H1 (cell line): ENCODE measurements at regions not wholly inside any gene's neighbourhood (a gene's known extent, or its start where the extent isn't known, plus 50 kb on each side); places are given as distances from the start of the nearest gene placed in this dataset.

Experiments
- CTCF ChIA-PET: fragments of 300-600 bp; sonication (Branson Sonifier 250); formaldehyde crosslinking; loops from one replicate; lab custom pipeline; 2021; ENCODE audit not compliant: partially characterized antibody; lab: Charles Lee
- POLR2A ChIA-PET: fragments of 300-600 bp; sonication (Branson Sonifier 250); formaldehyde crosslinking; loops from one replicate; lab custom pipeline; 2021; ENCODE audit warnings: inconsistent platforms; ENCODE audit not compliant: partially characterized antibody; lab: Charles Lee
- DNase-seq, 2 experiments: peaks; one replicate each; pipeline versions ENCODE4 v3.0.0 to v3.0.0-alpha.2; 2010 to 2022; ENCODE audit warnings: low spot score in 2 of 2, low read depth in 1 of 2, mixed read lengths in 1 of 2
- FAIRE-seq: peaks from 2 replicates; lab custom pipeline; 2011; peaks lifted over from hg19 to GRCh38; lab: Jason Lieb, UNC
- H2AFZ ChIP-seq: 2 replicates; pipeline ENCODE4 v1.8.1; 2012; ENCODE audit warnings: low read length, inconsistent platforms
- H2AK5ac ChIP-seq: 2 replicates; pipeline ENCODE4 v1.6.1; 2013; ENCODE audit warnings: low read depth, low read length
- H2BK120ac ChIP-seq: replicated peaks from 2 replicates; pipeline ENCODE3; 2013; ENCODE audit warnings: low read depth, low read length, inconsistent platforms
- H2BK12ac ChIP-seq: 2 replicates; pipeline ENCODE4 v1.6.1; 2013; ENCODE audit warnings: low read depth, low read length
- H2BK15ac ChIP-seq: 2 replicates; pipeline ENCODE4 v1.6.1; 2013; ENCODE audit warnings: low read length
- H2BK20ac ChIP-seq: 2 replicates; pipeline ENCODE4 v1.6.1; 2013; ENCODE audit warnings: low read length
- H2BK5ac ChIP-seq: 2 replicates; pipeline ENCODE4 v1.6.1; 2013; ENCODE audit warnings: low read depth, low read length
- H3K14ac ChIP-seq: 2 replicates; pipeline ENCODE4 v1.6.1; 2013; ENCODE audit warnings: inconsistent platforms; ENCODE audit not compliant: insufficient read length
- H3K18ac ChIP-seq: 2 replicates; pipeline ENCODE4 v1.6.1; 2013; ENCODE audit warnings: low read length; ENCODE audit errors: extremely low read depth
- H3K23ac ChIP-seq: 2 replicates; pipeline ENCODE4 v1.6.1; 2013; ENCODE audit warnings: inconsistent platforms; ENCODE audit not compliant: insufficient read length
- H3K23me2 ChIP-seq: 2 replicates; pipeline ENCODE4 v1.6.1; 2013; ENCODE audit warnings: low read depth, low read length
- H3K27ac ChIP-seq: 2 replicates; pipeline ENCODE4 v1.6.1; 2011; ENCODE audit warnings: low read depth, low read length, inconsistent platforms
- H3K27me3 ChIP-seq, 4 experiments: replicated peaks in 1 of 4; 1 replicate in 1 of 4; 2 replicates in 3 of 4; pipeline versions ENCODE4 v1.6.1 to v1.8.1; 2011 to 2013; ENCODE audit warnings: low read length in 3 of 4, mild to moderate bottlenecking in 3 of 4, inconsistent platforms in 2 of 4, mixed read lengths in 2 of 4, moderate library complexity in 1 of 4; ENCODE audit not compliant: control insufficient read depth in 3 of 4, insufficient read depth in 3 of 4; ENCODE audit errors: extremely low read depth in 1 of 4
- H3K36me3 ChIP-seq, 4 experiments: 2 replicates each; pipeline versions ENCODE4 v1.6.1 to v1.8.1; 2011 to 2013; ENCODE audit warnings: mild to moderate bottlenecking in 4 of 4, low read length in 3 of 4, moderate library complexity in 2 of 4, control low read depth in 1 of 4, inconsistent platforms in 1 of 4; ENCODE audit not compliant: insufficient read depth in 4 of 4, control insufficient read depth in 2 of 4
- H3K4ac ChIP-seq: replicated peaks from 2 replicates; pipeline ENCODE3; 2013; ENCODE audit warnings: low read length, low read depth, mixed read lengths, inconsistent platforms; ENCODE audit not compliant: insufficient read length
- H3K4me1 ChIP-seq, 4 experiments: replicated peaks in 1 of 4; 1 replicate in 1 of 4; 2 replicates in 3 of 4; pipeline versions ENCODE4 v1.6.1 to v1.8.1; 2011 to 2013; ENCODE audit warnings: low read length in 3 of 4, inconsistent platforms in 2 of 4, mixed read lengths in 1 of 4; ENCODE audit not compliant: insufficient read depth in 4 of 4, control insufficient read depth in 3 of 4
- H3K4me2 ChIP-seq, 2 experiments: 2 replicates each; pipeline versions ENCODE4 v1.6.1 to v1.8.1; 2011 to 2013; ENCODE audit warnings: low read depth in 2 of 2, low read length in 2 of 2, control low read depth in 1 of 2, inconsistent platforms in 1 of 2, mild to moderate bottlenecking in 1 of 2; ENCODE audit not compliant: insufficient read depth in 1 of 2
- H3K4me3 ChIP-seq, 4 experiments: fragments of 200-600, 300-600 bp in 1 of 4; sonication (generic), shearing (Covaris generic), sonication (Bioruptor Twin) in 1 of 4; 2 replicates each; pipeline versions ENCODE4 v1.5.1 to v1.8.1; 2011 to 2016; ENCODE audit warnings: low read length in 4 of 4, low read depth in 3 of 4, control low read depth in 2 of 4, inconsistent platforms in 2 of 4, mild to moderate bottlenecking in 2 of 4, mixed read lengths in 1 of 4, moderate library complexity in 1 of 4; ENCODE audit not compliant: insufficient read depth in 2 of 4; ENCODE audit errors: extremely low read depth in 1 of 4
- H3K56ac ChIP-seq: replicated peaks from 2 replicates; pipeline ENCODE3; 2013; ENCODE audit warnings: low read depth, mild to moderate bottlenecking, mixed read lengths, low read length, inconsistent platforms; ENCODE audit not compliant: insufficient read length
- H3K79me1 ChIP-seq: 2 replicates; pipeline ENCODE4 v1.6.1; 2013; ENCODE audit warnings: low read depth, low read length, control low read depth
- H3K79me2 ChIP-seq, 2 experiments: 2 replicates each; pipeline versions ENCODE4 v1.6.1 to v1.8.1; 2012 to 2013; ENCODE audit warnings: low read length in 2 of 2, mild to moderate bottlenecking in 2 of 2, inconsistent platforms in 1 of 2; ENCODE audit not compliant: insufficient read depth in 2 of 2, control insufficient read depth in 1 of 2
- H3K9ac ChIP-seq, 4 experiments: replicated peaks in 1 of 4; 1 replicate in 1 of 4; 2 replicates in 3 of 4; pipeline versions ENCODE4 v1.6.1 to v1.8.1; 2011 to 2013; ENCODE audit warnings: low read depth in 3 of 4, low read length in 3 of 4, control low read depth in 2 of 4, mild to moderate bottlenecking in 2 of 4, moderate library complexity in 2 of 4, inconsistent platforms in 1 of 4; ENCODE audit errors: extremely low read depth in 1 of 4
- H3K9me3 ChIP-seq, 2 experiments: 2 replicates each; pipeline versions ENCODE4 v1.6.1 to v1.8.1; 2012 to 2013; ENCODE audit warnings: mild to moderate bottlenecking in 2 of 2, moderate library complexity in 2 of 2, control low read depth in 1 of 2, inconsistent platforms in 1 of 2, low read depth in 1 of 2, low read length in 1 of 2, mixed read lengths in 1 of 2; ENCODE audit not compliant: insufficient read depth in 2 of 2
- H4K20me1 ChIP-seq, 2 experiments: replicated peaks in 1 of 2; 2 replicates each; pipeline versions ENCODE3 to v1.8.1; 2011 to 2013; ENCODE audit warnings: inconsistent platforms in 2 of 2, low read length in 2 of 2, mild to moderate bottlenecking in 1 of 2; ENCODE audit not compliant: insufficient read depth in 2 of 2, control insufficient read depth in 1 of 2
- H4K5ac ChIP-seq: 2 replicates; pipeline ENCODE4 v1.6.1; 2013; ENCODE audit warnings: low read length, low read depth, mixed read lengths, inconsistent platforms; ENCODE audit not compliant: insufficient read length
- H4K8ac ChIP-seq: 2 replicates; pipeline ENCODE4 v1.8.0; 2013; ENCODE audit warnings: mild to moderate bottlenecking, moderate library complexity, low read length, inconsistent platforms; ENCODE audit not compliant: insufficient read depth; ENCODE audit errors: extremely low read depth
- H4K91ac ChIP-seq: replicated peaks from 2 replicates; pipeline ENCODE3; 2013; ENCODE audit warnings: low read length, mixed read lengths, inconsistent platforms; ENCODE audit not compliant: insufficient read length
- KDM4A ChIP-seq: IDR thresholded peaks from one replicate; pipeline ENCODE4 v1.7.1; 2012; ENCODE audit warnings: low read depth, mild to moderate bottlenecking, moderate library complexity, low read length, inconsistent platforms; ENCODE audit not compliant: severe bottlenecking
- RAD21 ChIP-seq, 2 experiments: IDR thresholded peaks in 1 of 2; conservative IDR thresholded peaks in 1 of 2; 2 replicates each; pipeline ENCODE4 v1.6.1; 2011; ENCODE audit warnings: low read depth in 2 of 2, low read length in 2 of 2, improper control_type of control experiment in 1 of 2, inconsistent platforms in 1 of 2, mild to moderate bottlenecking in 1 of 2, moderate library complexity in 1 of 2
- SRF ChIP-seq: IDR thresholded peaks from 2 replicates; pipeline ENCODE4 v1.6.1; 2011; ENCODE audit warnings: mild to moderate bottlenecking, low read depth, low read length, moderate library complexity
- WGBS, 2 experiments: shearing (Covaris generic) in 1 of 2; methylation state at CpG; one replicate each; pipeline versions ENCODE4 v1.1.6 to v1.1.7; 2013 to 2015; ENCODE audit warnings: low lambda C conversion rate in 2 of 2, mixed read lengths in 2 of 2, inconsistent platforms in 1 of 2, low coverage in 1 of 2, missing lambda C conversion rate in 1 of 2; ENCODE audit not compliant: insufficient replicate concordance in 2 of 2, insufficient coverage in 1 of 2, insufficient read length in 1 of 2; ENCODE audit errors: extremely low coverage in 1 of 2, missing lambda C conversion rate in 1 of 2; 5-methylcytosine and 5-hydroxymethylcytosine counted together

DNA sequence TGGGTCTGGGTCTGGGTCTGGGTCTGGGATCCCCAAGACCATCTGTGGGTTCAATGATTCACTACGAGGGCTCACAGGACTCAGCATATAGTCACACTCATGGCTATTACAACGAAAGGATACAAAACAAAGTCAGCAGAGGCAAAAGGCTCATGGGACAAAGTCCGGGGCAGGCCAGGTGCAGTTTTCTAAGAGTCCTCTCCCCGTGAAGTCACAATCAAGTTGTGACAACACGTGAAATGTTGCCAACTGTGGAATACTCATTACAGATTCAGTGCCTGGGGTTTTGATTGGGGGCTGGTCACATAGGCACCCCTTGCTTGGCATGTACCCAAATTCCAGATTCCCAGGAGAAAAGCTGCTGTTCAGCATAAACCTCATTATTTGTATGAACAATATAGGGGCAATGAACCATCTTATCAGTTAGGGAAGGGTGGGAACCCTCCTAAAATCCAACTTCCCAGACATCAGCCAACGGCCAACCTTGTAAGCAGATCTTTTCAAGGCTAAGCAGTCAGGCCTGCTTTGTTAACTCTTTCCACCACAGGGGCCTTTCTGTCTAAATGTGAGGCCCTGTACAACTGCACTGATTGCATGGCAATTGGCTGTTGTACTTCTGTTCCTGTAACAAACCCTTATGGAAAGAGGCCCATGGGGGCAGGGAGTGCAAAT lies 58.2 kb upstream of the DIPK2B start:
- H3K79me2 ChIP-seq: no peaks in the 10 kb centered on the region
- H4K91ac ChIP-seq: no peak overlapping the region
- no peak overlapping the region for H3K56ac ChIP-seq
- H3K9me3 ChIP-seq: no peaks in the 10 kb centered on the region
- no peaks in the 10 kb centered on the region for H3K79me1 ChIP-seq
- no peaks in the 10 kb centered on the region for H3K23me2 ChIP-seq
- no peak overlapping the region for H3K27ac ChIP-seq
- DNase-seq (no peak), FAIRE-seq (no peak)
- no peaks in the 10 kb centered on the region for H3K4me1 ChIP-seq
- TF ChIP-seq KDM4A: no peak
- TF ChIP-seq RAD21 (IDR thresholded peaks at IDR 0.05 in 1 of 2, conservative IDR thresholded peaks at IDR 0.05 in 1 of 2; ENCODE audit: low read depth in 2 of 2, low read length in 2 of 2): no peak
- no peak for TF ChIP-seq SRF
- H3K14ac ChIP-seq: no peak overlapping the region
- no peak overlapping the region for H3K4me2 ChIP-seq
- WGBS, 2 experiments: 100% methylated on average over 2 of the region's 6 CpGs; no CpG with 5 or more reads in 1 of the 2 experiments
- no peak overlapping the region for H3K4me3 ChIP-seq
- H4K8ac ChIP-seq: no peak overlapping the region
- H2BK120ac ChIP-seq: no peak overlapping the region
- H2BK20ac ChIP-seq: no peak overlapping the region
- no peak overlapping the region for H4K5ac ChIP-seq
- no peak overlapping the region for H2BK12ac ChIP-seq
- ChIA-PET POLR2A (no interaction called here), CTCF (no interaction called here)
- no peaks in the 10 kb centered on the region for H3K27me3 ChIP-seq
- H3K36me3 ChIP-seq: no peaks in the 10 kb centered on the region
- H2BK5ac ChIP-seq: no peak overlapping the region
- H2BK15ac ChIP-seq: no peak overlapping the region
- no peak overlapping the region for H3K18ac ChIP-seq
- H3K9ac ChIP-seq: no peak overlapping the region
- H3K23ac ChIP-seq: no peak overlapping the region
- no peak overlapping the region for H3K4ac ChIP-seq
- no peak overlapping the region for H2AK5ac ChIP-seq
- H2AFZ ChIP-seq: no peak overlapping the region
- no peaks in the 10 kb centered on the region for H4K20me1 ChIP-seq
